GM19043 (cell line): ENCODE measurements at regions not wholly inside any gene's neighbourhood (a gene's known extent, or its start where the extent isn't known, plus 50 kb on each side); places are given as distances from the start of the nearest gene placed in this dataset.

Experiments used
- ATAC-seq: cut with Tn5 transposase; IDR thresholded peaks from one replicate; pipeline ENCODE4 v1.9.1; 2021; ENCODE audit warnings: low read depth; ENCODE audit not compliant: unreplicated experiment

GRCh38 chr4:111450867-111451266 lies 694.4 kb upstream of the FAM241A start:
- ATAC-seq: no peak

DNA sequence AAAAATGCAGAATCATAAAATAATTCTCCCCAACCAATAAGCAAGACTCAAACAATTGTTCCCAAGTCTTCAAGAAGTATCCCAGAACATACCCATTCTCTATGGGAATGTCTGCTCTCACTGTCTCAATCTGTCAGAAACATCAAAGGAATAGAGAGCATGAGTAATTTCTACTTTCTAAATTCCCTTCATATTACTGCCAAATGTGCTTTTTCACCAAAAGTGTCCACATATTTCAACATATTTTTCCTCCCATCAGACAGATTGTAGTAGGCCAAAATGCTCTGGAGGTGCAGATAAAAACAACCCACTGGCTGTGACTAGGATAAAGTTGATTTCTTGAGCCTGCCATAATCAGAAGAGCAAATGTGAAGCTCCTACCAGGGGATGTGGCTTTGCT lies 692.0 kb upstream of the FAM241A start:
- no peak for ATAC-seq

GRCh38 chr4:111454961-111455360 lies 690.3 kb upstream of the FAM241A start:
- ATAC-seq: no peak

- ATAC-seq: no peak
Observed at GRCh38 chr4:111464251-111465045, 680.8 kb upstream of the FAM241A start.

- ATAC-seq: no peak
Observed at GRCh38 chr4:111466811-111467604, 678.2 kb upstream of the FAM241A start.

- no peak for ATAC-seq
Observed at GRCh38 chr4:111475001-111475400, 670.3 kb upstream of the FAM241A start.

DNA sequence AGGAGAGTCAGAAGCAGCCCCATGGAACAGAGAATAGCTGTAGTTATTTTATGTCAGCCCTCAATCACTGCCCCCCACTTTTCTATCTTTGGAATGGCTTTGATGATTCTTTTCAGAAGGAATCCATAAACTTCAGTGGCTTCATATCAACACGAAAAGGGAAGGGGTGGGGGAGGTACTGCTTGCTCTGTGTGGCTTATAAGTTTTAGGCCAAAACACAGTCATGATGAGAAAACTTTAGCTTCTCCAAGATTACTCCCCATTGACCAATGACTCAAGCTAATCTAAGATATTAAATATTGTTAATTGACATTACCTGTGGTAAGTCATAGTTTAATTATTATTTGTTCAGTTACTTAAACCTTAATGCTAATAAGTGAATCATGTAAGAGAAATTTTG lies 669.6 kb upstream of the FAM241A start:
- no peak for ATAC-seq

DNA sequence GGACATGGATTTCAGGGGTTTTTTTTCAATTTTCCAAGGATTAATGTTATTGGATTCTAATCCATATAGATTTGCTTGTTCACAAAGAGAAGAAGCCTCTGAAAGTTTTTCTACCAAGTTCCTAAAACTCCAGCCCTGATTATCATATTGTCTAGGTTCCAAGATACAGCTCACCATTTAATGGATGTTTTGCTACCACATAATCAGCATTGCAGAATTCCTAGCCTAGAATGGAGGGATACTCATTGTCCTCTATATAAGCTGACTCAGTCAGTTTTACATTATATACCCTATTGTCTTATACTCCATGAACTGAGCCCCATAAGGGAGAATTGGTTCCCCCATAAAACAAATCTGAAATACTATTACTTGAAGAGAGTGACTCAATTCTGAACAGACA lies 664.7 kb upstream of the FAM241A start:
- ATAC-seq: no peak

GRCh38 chr4:111483375-111484169 lies 661.7 kb upstream of the FAM241A start:
- no peak for ATAC-seq

DNA sequence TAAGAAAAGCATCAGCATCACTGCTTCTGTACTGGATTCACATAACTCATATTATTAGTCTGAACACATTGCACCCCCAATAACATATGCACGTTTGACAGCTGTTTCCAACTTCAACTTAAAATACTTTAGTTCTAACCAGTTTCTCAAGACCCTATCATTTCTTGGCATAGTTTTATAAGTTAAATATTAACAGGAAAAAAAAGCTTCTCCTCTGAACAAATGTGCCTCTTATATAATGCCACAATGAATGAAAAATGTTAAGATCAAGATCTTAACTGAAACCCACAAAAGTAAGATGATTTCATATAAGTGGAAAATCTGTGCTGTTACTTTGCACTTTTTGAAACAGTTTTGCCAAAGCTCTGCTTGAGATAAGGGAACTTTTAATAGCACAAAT lies 652.8 kb upstream of the FAM241A start:
- ATAC-seq: no peak

DNA sequence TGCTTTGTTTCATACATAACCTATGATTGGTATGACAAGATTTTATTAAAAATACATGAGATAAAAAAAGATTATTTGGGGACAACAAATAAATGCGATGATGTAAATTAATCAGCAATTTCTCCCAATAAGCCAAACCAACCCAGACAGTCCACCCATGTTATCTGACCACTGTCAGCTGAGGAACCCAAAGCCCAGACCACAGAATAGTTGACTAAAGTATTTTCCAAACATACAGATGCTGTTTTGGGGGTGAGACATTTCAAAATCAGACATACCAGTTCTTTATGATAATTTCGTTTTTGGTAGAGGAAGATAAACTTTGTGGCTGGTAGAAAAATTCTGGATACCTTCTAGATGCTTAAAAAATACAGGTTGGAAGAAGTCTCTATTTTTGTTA lies 650.8 kb upstream of the FAM241A start:
- no peak for ATAC-seq

- no peak for ATAC-seq
Observed at GRCh38 chr4:111494971-111495370, 650.3 kb upstream of the FAM241A start.

GRCh38 chr4:111499291-111499690 lies 646.0 kb upstream of the FAM241A start:
- no peak for ATAC-seq

GRCh38 chr4:111499706-111500105 lies 645.5 kb upstream of the FAM241A start:
- no peak for ATAC-seq

GRCh38 chr4:111500858-111501257 lies 644.4 kb upstream of the FAM241A start:
- ATAC-seq: no peak

GRCh38 chr4:111501946-111502345 lies 643.3 kb upstream of the FAM241A start:
- no peak for ATAC-seq

DNA sequence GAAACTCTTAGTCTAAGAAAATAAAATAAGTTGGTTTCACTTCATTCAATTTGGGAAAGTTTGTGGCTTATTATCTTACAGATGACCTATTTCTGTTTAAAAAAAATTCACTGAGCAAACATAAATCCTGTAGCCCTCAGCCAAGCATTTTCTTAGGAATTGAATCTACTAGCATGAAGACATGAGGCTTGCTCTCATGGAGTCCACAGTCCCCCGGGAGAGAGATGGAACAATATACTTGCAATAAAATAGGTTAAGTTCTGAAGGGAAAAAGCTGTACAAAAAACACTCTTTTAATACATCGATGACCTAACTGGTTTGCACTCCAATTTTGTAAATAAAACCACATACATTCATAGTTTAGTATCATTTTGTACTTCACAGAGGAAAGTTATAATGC lies 642.6 kb upstream of the FAM241A start:
- ATAC-seq: no peak

GRCh38 chr4:111506706-111507105 lies 638.5 kb upstream of the FAM241A start:
- ATAC-seq: no peak

DNA sequence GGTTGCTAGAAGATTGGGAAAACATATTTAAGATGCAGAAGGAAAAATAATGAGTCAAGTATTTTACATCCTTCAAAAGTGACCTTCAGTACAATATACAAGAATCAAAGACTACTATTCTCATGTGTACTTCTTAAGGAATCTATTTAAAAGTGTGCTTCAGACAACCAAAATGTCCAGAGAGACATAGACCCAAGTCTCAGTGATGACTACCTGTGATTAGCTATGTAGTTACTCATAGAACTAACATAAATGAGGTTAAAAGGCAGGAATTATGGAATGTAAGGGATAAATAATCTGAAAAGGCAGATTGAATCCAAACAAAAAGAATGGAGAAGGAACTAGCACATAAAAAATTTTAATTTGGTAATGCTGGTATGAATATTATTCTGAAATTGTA lies 634.7 kb upstream of the FAM241A start:
- ATAC-seq: no peak

GRCh38 chr4:111512081-111512783 lies 633.0 kb upstream of the FAM241A start:
- ATAC-seq: no peak

- no peak for ATAC-seq
Observed at GRCh38 chr4:111519683-111520082, 625.6 kb upstream of the FAM241A start.
